Panc1 (cell line): ENCODE measurements at regions not wholly inside any gene's neighbourhood (a gene's known extent, or its start where the extent isn't known, plus 50 kb on each side); places are given as distances from the start of the nearest gene placed in this dataset.

ENCODE experiments used
- POLR2AphosphoS5 ChIP-seq: IDR thresholded peaks from 2 replicates; pipeline ENCODE4 v1.6.1; 2012; ENCODE audit warnings: mild to moderate bottlenecking, low read depth, low read length, moderate library complexity
- REST ChIP-seq, 2 experiments: IDR thresholded peaks; 2 replicates each; pipeline ENCODE4 v1.6.1; 2011 to 2012; ENCODE audit warnings: low read depth in 2 of 2, control low read depth in 1 of 2, low read length in 1 of 2, mild to moderate bottlenecking in 1 of 2, moderate library complexity in 1 of 2; ENCODE audit not compliant: insufficient read depth in 1 of 2
- SIN3A ChIP-seq: IDR thresholded peaks from 2 replicates; pipeline ENCODE4 v1.6.1; 2012; ENCODE audit warnings: low read depth, mild to moderate bottlenecking, low read length, moderate library complexity, borderline replicate concordance; ENCODE audit not compliant: insufficient read depth
- TF ChIP-seq, protein P1 (sequence below): fragments of 450-650 bp; IDR thresholded peaks from 2 replicates; pipeline ENCODE4 v1.5.1; 2017; ENCODE audit warnings: mild to moderate bottlenecking

GRCh38 chr7:26487780-26488515, 196.3 kb downstream of the SNX10 start:
- TF ChIP-seq, protein P1, sequence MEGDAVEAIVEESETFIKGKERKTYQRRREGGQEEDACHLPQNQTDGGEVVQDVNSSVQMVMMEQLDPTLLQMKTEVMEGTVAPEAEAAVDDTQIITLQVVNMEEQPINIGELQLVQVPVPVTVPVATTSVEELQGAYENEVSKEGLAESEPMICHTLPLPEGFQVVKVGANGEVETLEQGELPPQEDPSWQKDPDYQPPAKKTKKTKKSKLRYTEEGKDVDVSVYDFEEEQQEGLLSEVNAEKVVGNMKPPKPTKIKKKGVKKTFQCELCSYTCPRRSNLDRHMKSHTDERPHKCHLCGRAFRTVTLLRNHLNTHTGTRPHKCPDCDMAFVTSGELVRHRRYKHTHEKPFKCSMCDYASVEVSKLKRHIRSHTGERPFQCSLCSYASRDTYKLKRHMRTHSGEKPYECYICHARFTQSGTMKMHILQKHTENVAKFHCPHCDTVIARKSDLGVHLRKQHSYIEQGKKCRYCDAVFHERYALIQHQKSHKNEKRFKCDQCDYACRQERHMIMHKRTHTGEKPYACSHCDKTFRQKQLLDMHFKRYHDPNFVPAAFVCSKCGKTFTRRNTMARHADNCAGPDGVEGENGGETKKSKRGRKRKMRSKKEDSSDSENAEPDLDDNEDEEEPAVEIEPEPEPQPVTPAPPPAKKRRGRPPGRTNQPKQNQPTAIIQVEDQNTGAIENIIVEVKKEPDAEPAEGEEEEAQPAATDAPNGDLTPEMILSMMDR: no peak
- TF ChIP-seq POLR2AphosphoS5 (no peak), REST (IDR thresholded peaks at IDR 0.05; ENCODE audit: insufficient read depth in 1 of 2, low read depth in 2 of 2, low read length in 1 of 2) (no peak), SIN3A (no peak)
